Mammary epithelial cell (primary cell): ENCODE measurements at regions not wholly inside any gene's neighbourhood (a gene's known extent, or its start where the extent isn't known, plus 50 kb on each side); places are given as distances from the start of the nearest gene placed in this dataset.

ENCODE experiments used
- EZH2 ChIP-seq: IDR thresholded peaks from 2 replicates; pipeline ENCODE4 v1.6.1; 2012; ENCODE audit warnings: low read length, inconsistent platforms, borderline replicate concordance
- TF ChIP-seq, protein P1 (sequence below), 2 donors: IDR thresholded peaks in 1 of 2; conservative IDR thresholded peaks in 1 of 2; 2 replicates each; pipeline ENCODE4 v1.5.1; 2011 to 2012; ENCODE audit warnings: inconsistent platforms in 2 of 2, low read length in 2 of 2, mild to moderate bottlenecking in 2 of 2, control low read depth in 1 of 2, low read depth in 1 of 2; ENCODE audit not compliant: insufficient read depth in 1 of 2; ENCODE audit errors: extremely low read depth in 1 of 2

GRCh38 chr2:215528555-215528954 lies 92.7 kb upstream of the FN1 start:
- TF ChIP-seq, protein P1, sequence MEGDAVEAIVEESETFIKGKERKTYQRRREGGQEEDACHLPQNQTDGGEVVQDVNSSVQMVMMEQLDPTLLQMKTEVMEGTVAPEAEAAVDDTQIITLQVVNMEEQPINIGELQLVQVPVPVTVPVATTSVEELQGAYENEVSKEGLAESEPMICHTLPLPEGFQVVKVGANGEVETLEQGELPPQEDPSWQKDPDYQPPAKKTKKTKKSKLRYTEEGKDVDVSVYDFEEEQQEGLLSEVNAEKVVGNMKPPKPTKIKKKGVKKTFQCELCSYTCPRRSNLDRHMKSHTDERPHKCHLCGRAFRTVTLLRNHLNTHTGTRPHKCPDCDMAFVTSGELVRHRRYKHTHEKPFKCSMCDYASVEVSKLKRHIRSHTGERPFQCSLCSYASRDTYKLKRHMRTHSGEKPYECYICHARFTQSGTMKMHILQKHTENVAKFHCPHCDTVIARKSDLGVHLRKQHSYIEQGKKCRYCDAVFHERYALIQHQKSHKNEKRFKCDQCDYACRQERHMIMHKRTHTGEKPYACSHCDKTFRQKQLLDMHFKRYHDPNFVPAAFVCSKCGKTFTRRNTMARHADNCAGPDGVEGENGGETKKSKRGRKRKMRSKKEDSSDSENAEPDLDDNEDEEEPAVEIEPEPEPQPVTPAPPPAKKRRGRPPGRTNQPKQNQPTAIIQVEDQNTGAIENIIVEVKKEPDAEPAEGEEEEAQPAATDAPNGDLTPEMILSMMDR (conservative IDR thresholded peaks at IDR 0.05 in 1 of 2, IDR thresholded peaks at IDR 0.05 in 1 of 2; ENCODE audit: extremely low read depth in 1 of 2, insufficient read depth in 1 of 2, low read depth in 1 of 2, low read length in 2 of 2) = no peak
- no peak for TF ChIP-seq EZH2
